GM11168 (cell line): ENCODE measurements at regions not wholly inside any gene's neighbourhood (a gene's known extent, or its start where the extent isn't known, plus 50 kb on each side); places are given as distances from the start of the nearest gene placed in this dataset.

Experiments used
- in situ Hi-C: fragments of 300-500 bp; cut with MboI; formaldehyde crosslinking; loops from one replicate; pipeline ENCODE4 v1.12.0; 2022; ENCODE audit warnings: low sequenced_read_pairs; ENCODE audit not compliant: unreplicated experiment

GRCh38 chr2:174670446-174670845, 72.8 kb upstream of the WIPF1 start:
- in situ Hi-C loops, result no loop called here

- in situ Hi-C loops, result no loop called here
Measured at GRCh38 chr2:174669336-174669735, 71.7 kb upstream of the WIPF1 start.

- in situ Hi-C loops, result no loop called here
Measured at GRCh38 chr2:174668075-174668474, 70.5 kb upstream of the WIPF1 start.

GRCh38 chr2:174667250-174667860, 69.8 kb upstream of the WIPF1 start:
- in situ Hi-C loops, result no loop called here

- in situ Hi-C loops, result no loop called here
Measured at GRCh38 chr2:174666845-174667244, 69.2 kb upstream of the WIPF1 start.

- in situ Hi-C loops, result no loop called here
Measured at GRCh38 chr2:174666312-174666711, 68.7 kb upstream of the WIPF1 start.

- in situ Hi-C loops, result no loop called here
Measured at GRCh38 chr2:174664084-174664759, 66.6 kb upstream of the WIPF1 start.

- in situ Hi-C loops, result no loop called here
Measured at GRCh38 chr2:174663550-174663949, 65.9 kb upstream of the WIPF1 start.

GRCh38 chr2:174662859-174663258, 65.3 kb upstream of the WIPF1 start:
- in situ Hi-C loops, result no loop called here

- in situ Hi-C loops, result no loop called here
Measured at GRCh38 chr2:174662459-174662858, 64.9 kb upstream of the WIPF1 start.

- in situ Hi-C loops, result no loop called here
Measured at GRCh38 chr2:174660984-174661675, 63.5 kb upstream of the WIPF1 start.

- in situ Hi-C loops, result no loop called here
Measured at GRCh38 chr2:174659069-174659900, 61.7 kb upstream of the WIPF1 start.

GRCh38 chr2:174656676-174657176, 59.1 kb upstream of the WIPF1 start:
- in situ Hi-C loops, result no loop called here

- in situ Hi-C loops, result no loop called here
Measured at GRCh38 chr2:174656035-174656434, 58.4 kb upstream of the WIPF1 start.

- in situ Hi-C loops, result no loop called here
Measured at GRCh38 chr2:174654419-174654941, 56.9 kb upstream of the WIPF1 start.

GRCh38 chr2:174648896-174649295, 51.3 kb upstream of the WIPF1 start:
- in situ Hi-C loops, result no loop called here
